ENCODE measurements at regions not wholly inside any gene's neighbourhood (a gene's known extent, or its start where the extent isn't known, plus 50 kb on each side); places are given as distances from the start of the nearest gene placed in this dataset.

- TF ChIP-seq POLR2AphosphoS5 (IDR thresholded peaks at IDR 0.05; ENCODE audit: low read depth) (no peak), EZH2 (IDR thresholded peaks at IDR 0.05; ENCODE audit: low read depth, unreplicated experiment) (no peak), STAT1 (IDR thresholded peaks at IDR 0.05; ENCODE audit: unreplicated experiment) (no peak), CTCF (conservative IDR thresholded peaks at IDR 0.05; ENCODE audit: low read depth in 2 of 2) (no peak), JUNB (IDR thresholded peaks at IDR 0.05; ENCODE audit: unreplicated experiment) (no peak)
Measured at GRCh38 chr9:3682186-3682585, 156.4 kb upstream of the RFX3 start.
